Liver (tissue), 8 donors: ENCODE measurements at regions not wholly inside any gene's neighbourhood (a gene's known extent, or its start where the extent isn't known, plus 50 kb on each side); places are given as distances from the start of the nearest gene placed in this dataset.

ENCODE experiments used
- DNase-seq: peaks from one replicate; pipeline ENCODE4 v3.0.0-alpha.2; 2017; ENCODE audit warnings: low spot score
- H3K27ac ChIP-seq, 2 donors: one replicate each; pipeline ENCODE4 v1.7.0; 2013; ENCODE audit warnings: inconsistent platforms in 2 of 2, low read length in 2 of 2, control low read depth in 1 of 2, low read depth in 1 of 2, mild to moderate bottlenecking in 1 of 2
- H3K27me3 ChIP-seq, 4 donors: one replicate each; pipeline versions ENCODE4 v1.6.1 to v1.7.0; 2013; ENCODE audit warnings: low read length in 3 of 4, inconsistent platforms in 1 of 4, mild to moderate bottlenecking in 1 of 4, moderate library complexity in 1 of 4; ENCODE audit not compliant: control insufficient read depth in 4 of 4, insufficient read depth in 4 of 4
- H3K36me3 ChIP-seq, 4 donors: one replicate each; pipeline versions ENCODE4 v1.6.1 to v1.7.0; 2013; ENCODE audit warnings: low read length in 3 of 4, mild to moderate bottlenecking in 3 of 4, low read depth in 1 of 4, moderate library complexity in 1 of 4; ENCODE audit not compliant: control insufficient read depth in 4 of 4, insufficient read depth in 3 of 4
- H3K4me1 ChIP-seq, 4 donors: one replicate each; pipeline versions ENCODE4 v1.6.1 to v1.7.0; 2013; ENCODE audit warnings: low read length in 3 of 4, mild to moderate bottlenecking in 3 of 4, moderate library complexity in 1 of 4; ENCODE audit not compliant: control insufficient read depth in 4 of 4, insufficient read depth in 4 of 4
- H3K4me3 ChIP-seq, 3 donors: one replicate each; pipeline versions ENCODE4 v1.6.1 to v1.7.0; 2013; ENCODE audit warnings: low read length in 3 of 3, control low read depth in 1 of 3, low read depth in 1 of 3, mild to moderate bottlenecking in 1 of 3
- H3K9ac ChIP-seq, 2 donors: one replicate each; pipeline ENCODE4 v1.7.0; 2013; ENCODE audit warnings: low read length in 2 of 2, mild to moderate bottlenecking in 2 of 2, moderate library complexity in 2 of 2, control low read depth in 1 of 2, low read depth in 1 of 2
- H3K9me3 ChIP-seq, 4 donors: one replicate each; pipeline versions ENCODE4 v1.6.1 to v1.7.0; 2013; ENCODE audit warnings: low read length in 3 of 4; ENCODE audit not compliant: control insufficient read depth in 4 of 4
- CTCF ChIP-seq: fragments of 150-350 bp; IDR thresholded peaks from 2 replicates; pipeline ENCODE4 v1.5.1; 2017; ENCODE audit warnings: improper control_type of control experiment, low read depth, low read length; ENCODE audit not compliant: missing input control
- FOXA2 ChIP-seq: IDR thresholded peaks from 2 replicates; pipeline ENCODE4 v1.6.1; 2016; ENCODE audit warnings: antibody characterized with exemption
- GABPA ChIP-seq, 2 donors: IDR thresholded peaks in 1 of 2; conservative IDR thresholded peaks in 1 of 2; 2 replicates each; pipeline ENCODE4 v1.6.1; 2016; ENCODE audit warnings: antibody characterized with exemption in 2 of 2, mild to moderate bottlenecking in 1 of 2, moderate library complexity in 1 of 2
- NR2F2 ChIP-seq: IDR thresholded peaks from 2 replicates; pipeline ENCODE4 v1.6.1; 2016; ENCODE audit warnings: antibody characterized with exemption
- RAD21 ChIP-seq, 2 donors: IDR thresholded peaks; 2 replicates each; pipeline ENCODE4 v1.6.1; 2016; ENCODE audit warnings: antibody characterized with exemption in 2 of 2, mild to moderate bottlenecking in 2 of 2
- REST ChIP-seq: IDR thresholded peaks from 2 replicates; pipeline ENCODE4 v1.6.1; 2016; ENCODE audit warnings: antibody characterized with exemption, mild to moderate bottlenecking
- ZBTB33 ChIP-seq: IDR thresholded peaks from 2 replicates; pipeline ENCODE4 v1.6.1; 2016; ENCODE audit warnings: antibody characterized with exemption
- WGBS: extraction: QIAGEN DNeasy Blood & Tissue Kit; methylation state at CpG from one replicate; pipeline ENCODE4 v1.1.7; 2013; 5-methylcytosine and 5-hydroxymethylcytosine counted together
- donor health status: healthy.
- donor health status: healthy.
- donor health status: healthy.
- donor health status: healthy.
- donor health status: healthy.

GRCh38 chr10:69696073-69696731, 66.2 kb downstream of the FAM241B start:
- Histone ChIP-seq H3K9ac (no peak overlapping the region), H3K4me1 (no peaks in the 10 kb centered on the region), H3K27me3 (no peaks in the 10 kb centered on the region), H3K27ac (no peak overlapping the region), H3K36me3 (no peaks in the 10 kb centered on the region), H3K9me3 (no peaks in the 10 kb centered on the region), H3K4me3 (no peak overlapping the region)
- DNase-seq = no peak
- WGBS = 74% methylated on average over 9 of the region's 9 CpGs
- TF ChIP-seq CTCF (peak; percentile 42), FOXA2 (no peak), ZBTB33 (no peak), RAD21 (IDR thresholded peaks at IDR 0.05) (peak; percentile 46 to 66)

GRCh38 chr10:69697006-69697405, 67.0 kb downstream of the FAM241B start:
- H3K4me3 ChIP-seq = no peak overlapping the region
- 86% methylated on average over 4 of the region's 4 CpGs for whole genome bisulfite sequencing

More at GRCh38 chr10:69697006-69697405, 67.0 kb downstream of the FAM241B start:
- H3K9ac ChIP-seq = no peak overlapping the region
- H3K36me3 ChIP-seq = no peaks in the 10 kb centered on the region
- no peak for DNase-seq
- TF ChIP-seq GABPA (IDR thresholded peaks at IDR 0.05 in 1 of 2, conservative IDR thresholded peaks at IDR 0.05 in 1 of 2) (no peak), REST (no peak), NR2F2 (no peak), FOXA2 (no peak)
- H3K9me3 ChIP-seq = no peaks in the 10 kb centered on the region
- no peaks in the 10 kb centered on the region for H3K27me3 ChIP-seq
- H3K4me1 ChIP-seq = no peaks in the 10 kb centered on the region
- no peak overlapping the region for H3K27ac ChIP-seq
